GM23248 (cell line): ENCODE measurements at regions not wholly inside any gene's neighbourhood (a gene's known extent, or its start where the extent isn't known, plus 50 kb on each side); places are given as distances from the start of the nearest gene placed in this dataset.

ENCODE experiments used
- DNase-seq: peaks from one replicate; pipeline ENCODE4 v3.0.0-alpha.2; 2015
- H2AFZ ChIP-seq: fragments of 200-600 bp; sonication (generic); 2 replicates; pipeline ENCODE4 v1.6.1; 2016; ENCODE audit warnings: antibody characterized with exemption
- H3F3A ChIP-seq: fragments of 200-600 bp; sonication (generic); 2 replicates; pipeline ENCODE4 v1.6.1; 2016; ENCODE audit warnings: mild to moderate bottlenecking, antibody characterized with exemption, mixed run types; ENCODE audit not compliant: insufficient read depth
- H3K27ac ChIP-seq: fragments of 200-600 bp; sonication (generic); 2 replicates; pipeline ENCODE4 v1.5.1; 2016; ENCODE audit warnings: mild to moderate bottlenecking
- H3K27me3 ChIP-seq: fragments of 200-600 bp; sonication (generic); replicated peaks from 2 replicates; pipeline ENCODE4 v1.6.1; 2016; ENCODE audit warnings: mild to moderate bottlenecking; ENCODE audit not compliant: insufficient read depth
- H3K36me3 ChIP-seq: fragments of 200-600 bp; sonication (generic); 2 replicates; pipeline ENCODE4 v1.6.1; 2016; ENCODE audit warnings: low read depth, mild to moderate bottlenecking
- H3K4me1 ChIP-seq: fragments of 200-600 bp; sonication (generic); 2 replicates; pipeline ENCODE4 v1.6.1; 2016; ENCODE audit warnings: mild to moderate bottlenecking; ENCODE audit not compliant: insufficient read depth
- H3K4me2 ChIP-seq: fragments of 200-600 bp; sonication (generic); one replicate; pipeline ENCODE4 v1.6.1; 2016; ENCODE audit warnings: mild to moderate bottlenecking; ENCODE audit not compliant: unreplicated experiment
- H3K4me3 ChIP-seq: fragments of 200-600 bp; sonication (generic); 2 replicates; pipeline ENCODE4 v1.5.1; 2016; ENCODE audit warnings: mild to moderate bottlenecking
- H3K79me2 ChIP-seq: fragments of 200-600 bp; sonication (generic); 2 replicates; pipeline ENCODE4 v1.6.1; 2016; ENCODE audit warnings: mild to moderate bottlenecking; ENCODE audit not compliant: insufficient read depth
- H3K9ac ChIP-seq: fragments of 200-600 bp; sonication (generic); 2 replicates; pipeline ENCODE4 v1.6.1; 2016; ENCODE audit warnings: mild to moderate bottlenecking
- H3K9me2 ChIP-seq: fragments of 200-600 bp; sonication (generic); 2 replicates; pipeline ENCODE4 v1.6.1; 2016; ENCODE audit warnings: mixed run types, mild to moderate bottlenecking, moderate library complexity; ENCODE audit not compliant: insufficient read depth
- H3K9me3 ChIP-seq: fragments of 200-600 bp; sonication (generic); one replicate; pipeline ENCODE4 v1.6.1; 2017; ENCODE audit warnings: low read depth
- H4K20me1 ChIP-seq: fragments of 200-600 bp; sonication (generic); 2 replicates; pipeline ENCODE4 v1.6.0; 2016; ENCODE audit not compliant: insufficient read depth
- EZH2 ChIP-seq: fragments of 200-600 bp; sonication (generic); IDR thresholded peaks from 2 replicates; pipeline ENCODE4 v1.6.1; 2018; ENCODE audit warnings: antibody characterized with exemption, mild to moderate bottlenecking; ENCODE audit not compliant: insufficient read depth, poor library complexity, severe bottlenecking
- EZH2phosphoT487 ChIP-seq: fragments of 200-600 bp; sonication (generic); IDR thresholded peaks from 2 replicates; pipeline ENCODE4 v1.6.1; 2018; ENCODE audit warnings: antibody characterized with exemption, moderate library complexity, mild to moderate bottlenecking, low read depth; ENCODE audit not compliant: insufficient read depth
- WGBS, 2 experiments: methylation state at CpG; one replicate each; pipeline ENCODE4 v1.1.6; 2015 to 2017; ENCODE audit warnings: low lambda C conversion rate in 2 of 2, low coverage in 1 of 2; ENCODE audit errors: missing lambda C conversion rate in 2 of 2; 5-methylcytosine and 5-hydroxymethylcytosine counted together
- in situ Hi-C: fragments of 300-500 bp; cut with MboI; formaldehyde crosslinking; loops from 2 replicates; pipeline ENCODE4 v1.15.0; 2020

DNA sequence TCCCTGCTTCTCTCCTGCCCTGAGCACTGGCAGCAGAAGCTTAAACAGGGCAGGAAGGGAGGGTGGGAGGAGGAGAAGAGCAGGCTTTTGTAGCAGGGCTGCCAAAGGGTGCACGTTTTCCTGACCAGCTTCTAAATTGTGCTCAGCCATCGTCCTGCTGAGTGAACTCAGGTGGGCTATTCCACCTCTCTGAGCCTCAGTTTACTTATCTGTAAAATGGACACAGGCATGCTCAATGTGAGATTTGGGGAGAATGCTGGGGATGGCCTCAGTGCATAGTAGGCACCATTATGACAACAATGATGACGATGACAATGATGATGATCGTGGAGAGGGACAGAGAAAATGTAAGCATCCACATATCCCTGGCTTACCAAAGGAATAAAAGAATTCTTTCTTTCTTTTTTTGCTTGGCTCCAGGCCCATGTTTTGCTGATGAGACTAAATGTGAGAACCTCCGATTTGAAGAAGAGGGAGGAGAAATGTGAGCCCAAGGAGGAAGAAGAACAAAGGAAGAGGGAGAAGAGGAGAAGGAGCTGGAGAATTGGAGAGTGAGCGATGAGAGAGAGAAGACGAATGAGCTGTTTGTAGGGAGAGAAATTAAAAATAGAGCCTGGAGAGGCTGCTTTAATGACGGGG, 105.5 kb upstream of the MYL2 start:
- Histone ChIP-seq H3K4me3 (no peak overlapping the region), H3K4me1 (no peaks in the 10 kb centered on the region), H3K9me3 (no peaks in the 10 kb centered on the region), H3K27me3 (peaks cover 60% of the 10 kb centered on the region), H3K36me3 (no peaks in the 10 kb centered on the region), H2AFZ (no peak overlapping the region), H3K9ac (no peak overlapping the region), H3K4me2 (no peak overlapping the region), H3K79me2 (no peaks in the 10 kb centered on the region), H3F3A (no peaks in the 10 kb centered on the region), H4K20me1 (no peaks in the 10 kb centered on the region), H3K27ac (no peak overlapping the region), H3K9me2 (no peaks in the 10 kb centered on the region)
- 19 to 21% methylated on average over 8 of the region's 8 CpGs for WGBS, 2 experiments
- TF ChIP-seq EZH2 (no peak), EZH2phosphoT487 (no peak)
- in situ Hi-C loops: loop anchor here (10.0 kb wide), 1 partner anchor 269 kb away; no protein-coding TSS in a partner anchor
- no peak for DNase-seq

DNA sequence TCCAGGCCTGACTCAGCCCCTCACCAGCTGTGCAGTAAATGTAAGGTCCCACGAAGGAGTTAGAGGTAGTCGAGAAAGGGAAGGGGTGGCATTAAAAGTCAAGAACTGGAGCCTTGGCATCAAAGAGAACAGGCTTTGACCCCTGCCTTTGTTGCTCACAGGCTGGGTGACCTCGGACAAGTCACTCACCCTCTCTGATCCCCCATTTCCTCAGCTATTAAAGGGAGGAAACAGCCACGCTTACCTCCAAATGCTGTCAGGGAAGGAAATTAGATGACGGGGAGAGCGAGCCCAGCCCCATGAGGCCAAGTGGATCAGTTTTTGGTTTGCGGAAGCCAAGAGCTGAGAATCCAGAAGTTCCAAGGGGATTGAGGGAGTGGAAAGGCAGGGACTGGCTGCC, 104.9 kb upstream of the MYL2 start:
- H3K27ac ChIP-seq: no peak overlapping the region
- in situ Hi-C loops: loop anchor here (10.0 kb wide), 1 partner anchor 270 kb away; no protein-coding TSS in a partner anchor

DNA sequence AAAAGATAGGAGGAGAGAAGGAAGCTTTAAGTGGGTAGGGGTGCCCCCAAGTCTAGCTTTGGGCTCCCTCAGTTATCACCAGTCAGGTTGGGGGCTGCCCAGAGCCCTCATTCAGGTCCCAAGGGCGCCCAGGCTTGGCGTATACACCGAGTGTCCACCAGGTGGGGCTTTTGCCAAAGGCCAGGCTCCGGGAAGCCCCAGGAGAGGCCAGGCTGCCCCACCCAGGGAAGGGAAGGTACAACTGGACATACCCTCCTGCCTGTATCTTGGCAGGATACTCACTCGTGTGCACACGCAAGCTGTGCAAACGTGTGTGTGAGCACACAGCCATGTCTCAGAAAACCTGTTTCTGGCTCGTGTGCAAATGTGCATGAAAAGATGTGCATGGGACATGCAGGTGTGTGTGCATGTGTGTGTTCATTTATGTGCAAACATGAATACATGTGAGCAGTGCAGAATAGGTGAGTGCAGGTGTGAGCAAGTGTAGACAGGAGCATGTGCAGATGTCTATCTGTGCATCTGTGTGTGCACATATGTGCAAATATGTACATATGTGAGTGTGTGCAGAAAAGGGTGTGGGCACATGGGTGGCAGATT, 103.9 kb upstream of the MYL2 start:
- H3K9ac ChIP-seq: no peak overlapping the region
- no peak overlapping the region for H2AFZ ChIP-seq
- no peaks in the 10 kb centered on the region for H3K4me1 ChIP-seq
- TF ChIP-seq EZH2phosphoT487: no peak
- TF ChIP-seq EZH2: no peak
- 5 to 6% methylated on average over 8 of the region's 8 CpGs for WGBS, 2 experiments
- no peak overlapping the region for H3K4me3 ChIP-seq
- no peaks in the 10 kb centered on the region for H3K79me2 ChIP-seq
- DNase-seq: peak; percentile 70
- H3K9me3 ChIP-seq: no peaks in the 10 kb centered on the region
- no peaks in the 10 kb centered on the region for H3F3A ChIP-seq
- no peaks in the 10 kb centered on the region for H4K20me1 ChIP-seq
- H3K4me2 ChIP-seq: no peak overlapping the region
- no peaks in the 10 kb centered on the region for H3K36me3 ChIP-seq
- in situ Hi-C loops: loop anchor here (10.0 kb wide), 1 partner anchor 270 kb away; no protein-coding TSS in a partner anchor
- no peaks in the 10 kb centered on the region for H3K9me2 ChIP-seq
- H3K27me3 ChIP-seq: peaks cover 47% of the 10 kb centered on the region
- no peak overlapping the region for H3K27ac ChIP-seq

More for the DNA sequence above, 104.9 kb upstream of the MYL2 start:
- H2AFZ ChIP-seq: no peak overlapping the region
- H3K36me3 ChIP-seq: no peaks in the 10 kb centered on the region
- no peaks in the 10 kb centered on the region for H3K9me3 ChIP-seq
- no peak for DNase-seq
- TF ChIP-seq EZH2 (no peak), EZH2phosphoT487 (no peak)
- no peaks in the 10 kb centered on the region for H3K79me2 ChIP-seq
- H3F3A ChIP-seq: no peaks in the 10 kb centered on the region
- no peak overlapping the region for H3K9ac ChIP-seq
- no peaks in the 10 kb centered on the region for H3K9me2 ChIP-seq
- no peaks in the 10 kb centered on the region for H3K4me1 ChIP-seq
- no peaks in the 10 kb centered on the region for H4K20me1 ChIP-seq
- H3K4me3 ChIP-seq: no peak overlapping the region
- WGBS, 2 experiments: 33 to 39% methylated on average over 7 of the region's 7 CpGs
- H3K27me3 ChIP-seq: peaks cover 54% of the 10 kb centered on the region
- no peak overlapping the region for H3K4me2 ChIP-seq

DNA sequence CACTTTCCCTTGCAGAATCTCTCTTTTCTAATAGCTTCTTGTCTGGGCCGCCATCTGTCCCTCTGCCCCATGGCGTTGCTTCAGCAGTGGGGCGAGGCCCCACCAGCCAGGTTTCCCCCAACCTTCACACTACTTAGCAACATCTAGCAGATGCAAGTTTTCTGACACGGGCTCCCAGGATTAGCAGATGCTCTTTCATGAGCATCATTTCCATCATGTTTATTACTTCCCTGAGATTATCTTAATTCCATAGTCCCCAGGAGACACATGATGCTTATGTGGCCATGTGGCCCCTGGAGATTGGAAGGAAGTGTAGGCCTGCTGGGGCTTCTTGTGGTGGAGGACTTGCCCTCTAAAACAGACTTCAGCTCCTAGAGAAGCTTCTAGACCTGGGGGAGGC, 102.0 kb upstream of the MYL2 start:
- H3K4me1 ChIP-seq: no peaks in the 10 kb centered on the region
- no peak overlapping the region for H3K9ac ChIP-seq
- peaks cover 30% of the 10 kb centered on the region for H3K27me3 ChIP-seq
- no peaks in the 10 kb centered on the region for H3K79me2 ChIP-seq
- no peaks in the 10 kb centered on the region for H3K36me3 ChIP-seq
- 34 to 41% methylated on average over 4 of the region's 4 CpGs for WGBS, 2 experiments
- no peak overlapping the region for H3K4me2 ChIP-seq
- TF ChIP-seq EZH2: no peak
- no peak for TF ChIP-seq EZH2phosphoT487
- H3K9me3 ChIP-seq: no peaks in the 10 kb centered on the region
- in situ Hi-C loops: loop anchor here (10.0 kb wide), 1 partner anchor 272 kb away; no protein-coding TSS in a partner anchor
- no peak for DNase-seq
- no peaks in the 10 kb centered on the region for H3K9me2 ChIP-seq
- no peaks in the 10 kb centered on the region for H3F3A ChIP-seq
- no peak overlapping the region for H3K4me3 ChIP-seq
- H3K27ac ChIP-seq: no peak overlapping the region
- H4K20me1 ChIP-seq: no peaks in the 10 kb centered on the region
- no peak overlapping the region for H2AFZ ChIP-seq
